Glutamatergic neuron (in vitro differentiated cells): ENCODE measurements at regions not wholly inside any gene's neighbourhood (a gene's known extent, or its start where the extent isn't known, plus 50 kb on each side); places are given as distances from the start of the nearest gene placed in this dataset.

Source experiments
- DNase-seq: peaks from one replicate; pipeline ENCODE4 v3.0.0; 2022
- H3K27ac Mint-ChIP-seq: one replicate; pipeline ENCODE4 v1.8.0; 2020; ENCODE audit warnings: mild to moderate bottlenecking, mixed read lengths, inconsistent platforms; ENCODE audit not compliant: unreplicated experiment
- H3K27me3 Mint-ChIP-seq: one replicate; pipeline ENCODE4 v1.8.0; 2020; ENCODE audit warnings: mild to moderate bottlenecking, moderate library complexity, mixed read lengths, inconsistent platforms; ENCODE audit not compliant: unreplicated experiment
- H3K36me3 Mint-ChIP-seq: one replicate; pipeline ENCODE4 v1.8.0; 2020; ENCODE audit warnings: mild to moderate bottlenecking, mixed read lengths, inconsistent platforms; ENCODE audit not compliant: unreplicated experiment
- H3K4me1 Mint-ChIP-seq: one replicate; pipeline ENCODE4 v1.8.0; 2020; ENCODE audit warnings: mild to moderate bottlenecking, low read depth, mixed read lengths, inconsistent platforms; ENCODE audit not compliant: unreplicated experiment
- H3K4me3 Mint-ChIP-seq: one replicate; pipeline ENCODE4 v1.8.0; 2020; ENCODE audit warnings: mild to moderate bottlenecking, mixed read lengths, inconsistent platforms; ENCODE audit not compliant: unreplicated experiment
- H3K9me3 Mint-ChIP-seq: one replicate; pipeline ENCODE4 v1.8.0; 2020; ENCODE audit warnings: mild to moderate bottlenecking, moderate library complexity, mixed read lengths, inconsistent platforms; ENCODE audit not compliant: unreplicated experiment
- CTCF ChIP-seq: fragments of 200-600 bp; sonication (generic); IDR thresholded peaks from one replicate; pipeline ENCODE4 v1.5.0; 2021; ENCODE audit not compliant: partially characterized antibody, unreplicated experiment

GRCh38 chr22:27063406-27063805 is 406.0 kb downstream of the MIAT start:
- Mint-ChIP-seq H3K4me3 (no peak overlapping the region), H3K27ac (no peak overlapping the region), H3K4me1 (peaks cover 12% of the 10 kb centered on the region), H3K9me3 (peaks cover 1% of the 10 kb centered on the region), H3K27me3 (peaks cover 5% of the 10 kb centered on the region), H3K36me3 (no peaks in the 10 kb centered on the region)
- no peak for TF ChIP-seq CTCF
- no peak for DNase-seq

- H3K9me3 Mint-ChIP-seq, result peaks cover 1% of the 10 kb centered on the region
- H3K4me1 Mint-ChIP-seq, result peaks cover 12% of the 10 kb centered on the region
- H3K27ac Mint-ChIP-seq, result no peak overlapping the region
- no peaks in the 10 kb centered on the region for H3K36me3 Mint-ChIP-seq
- TF ChIP-seq CTCF, result no peak
- H3K4me3 Mint-ChIP-seq, result no peak overlapping the region
- H3K27me3 Mint-ChIP-seq, result peaks cover 5% of the 10 kb centered on the region
- DNase-seq, result no peak
Observed at GRCh38 chr22:27063841-27064240, 406.5 kb downstream of the MIAT start.

GRCh38 chr22:27064386-27064785 is 407.0 kb downstream of the MIAT start:
- no peak for DNase-seq
- H3K36me3 Mint-ChIP-seq, result no peaks in the 10 kb centered on the region
- peaks cover 1% of the 10 kb centered on the region for H3K9me3 Mint-ChIP-seq
- TF ChIP-seq CTCF, result no peak
- peaks cover 5% of the 10 kb centered on the region for H3K27me3 Mint-ChIP-seq
- no peak overlapping the region for H3K27ac Mint-ChIP-seq
- no peak overlapping the region for H3K4me3 Mint-ChIP-seq
- H3K4me1 Mint-ChIP-seq, result peaks cover 12% of the 10 kb centered on the region

- Mint-ChIP-seq H3K4me1 (peaks cover 12% of the 10 kb centered on the region), H3K9me3 (no peaks in the 10 kb centered on the region), H3K4me3 (no peak overlapping the region), H3K27me3 (peaks cover 5% of the 10 kb centered on the region), H3K36me3 (no peaks in the 10 kb centered on the region), H3K27ac (no peak overlapping the region)
- no peak for TF ChIP-seq CTCF
- DNase-seq, result no peak
Observed at GRCh38 chr22:27065279-27065678, 407.9 kb downstream of the MIAT start.

GRCh38 chr22:27066856-27067255 is 409.5 kb downstream of the MIAT start:
- no peak overlapping the region for H3K27ac Mint-ChIP-seq
- H3K36me3 Mint-ChIP-seq, result no peaks in the 10 kb centered on the region
- peaks cover 5% of the 10 kb centered on the region for H3K27me3 Mint-ChIP-seq
- H3K4me1 Mint-ChIP-seq, result peaks cover 12% of the 10 kb centered on the region
- TF ChIP-seq CTCF, result no peak
- no peaks in the 10 kb centered on the region for H3K9me3 Mint-ChIP-seq
- no peak for DNase-seq
- no peak overlapping the region for H3K4me3 Mint-ChIP-seq
